Esophagus squamous epithelium (tissue), 5 donors: ENCODE measurements at regions not wholly inside any gene's neighbourhood (a gene's known extent, or its start where the extent isn't known, plus 50 kb on each side); places are given as distances from the start of the nearest gene placed in this dataset.
A peak's percentile ranks its signal among the peaks of the same experiment; 100 is the strongest.
"Not testable (repeated sequence)": the region's sequence is repeated elsewhere in the genome, so short reads cannot be mapped to it uniquely, and the experiment has no call there.

Source experiments
- DNase-seq: peaks from one replicate; lab custom pipeline; 2025; lab: John Stamatoyannopoulos, UW
- H3K27ac ChIP-seq, 4 donors: fragments of 200-600 bp; sonication (generic); one replicate each; pipeline ENCODE4 v1.5.1; 2016 to 2019; ENCODE audit warnings: mild to moderate bottlenecking in 1 of 4
- H3K27me3 ChIP-seq, 4 donors: fragments of 200-600 bp; sonication (generic); 1 replicate in 3 of 4; 2 replicates in 1 of 4; pipeline versions ENCODE4 v1.5.1 to v1.6.0; 2017 to 2021; ENCODE audit warnings: antibody characterized with exemption in 1 of 4
- H3K36me3 ChIP-seq, 3 donors: fragments of 200-600 bp; sonication (generic); one replicate each; pipeline ENCODE4 v1.5.1; 2016 to 2019
- H3K4me1 ChIP-seq, 3 donors: fragments of 200-600 bp; sonication (generic); one replicate each; pipeline ENCODE4 v1.5.1; 2017 to 2019
- H3K4me3 ChIP-seq, 4 donors: fragments of 200-600 bp; sonication (generic); 1 replicate in 3 of 4; 2 replicates in 1 of 4; pipeline ENCODE4 v1.5.1; 2016 to 2019; ENCODE audit warnings: mild to moderate bottlenecking in 2 of 4, moderate library complexity in 1 of 4
- H3K9me3 ChIP-seq, 3 donors: fragments of 200-600 bp; sonication (generic); one replicate each; pipeline ENCODE4 v1.5.1; 2016 to 2019
- POLR2A ChIP-seq, 4 donors: fragments of 450-650 bp; IDR thresholded peaks; one replicate each; pipeline ENCODE4 v1.6.1; 2017; ENCODE audit warnings: antibody characterized with exemption in 4 of 4, mild to moderate bottlenecking in 4 of 4, moderate library complexity in 3 of 4
- WGBS, 2 donors: methylation state at CpG; one replicate each; pipeline ENCODE4 v1.1.5; 2018; 5-methylcytosine and 5-hydroxymethylcytosine counted together
- intact Hi-C: fragments of 100-400 bp; cut with DNase I; formaldehyde crosslinking; loops from one replicate; pipeline ENCODE4 v1.15.0; 2022
- TF ChIP-seq, protein P1 (sequence below), 6 experiments: fragments of 450-650 bp in 4 of 6; fragments of 200-600 bp in 2 of 6; sonication (generic) in 2 of 6; IDR thresholded peaks; one replicate each; pipeline ENCODE4 v1.5.1; 2016 to 2019; ENCODE audit warnings: antibody characterized with exemption in 6 of 6, mild to moderate bottlenecking in 4 of 6, moderate library complexity in 4 of 6
- donor health status: DM: yes; HTN: yes; CAD: no.

DNA sequence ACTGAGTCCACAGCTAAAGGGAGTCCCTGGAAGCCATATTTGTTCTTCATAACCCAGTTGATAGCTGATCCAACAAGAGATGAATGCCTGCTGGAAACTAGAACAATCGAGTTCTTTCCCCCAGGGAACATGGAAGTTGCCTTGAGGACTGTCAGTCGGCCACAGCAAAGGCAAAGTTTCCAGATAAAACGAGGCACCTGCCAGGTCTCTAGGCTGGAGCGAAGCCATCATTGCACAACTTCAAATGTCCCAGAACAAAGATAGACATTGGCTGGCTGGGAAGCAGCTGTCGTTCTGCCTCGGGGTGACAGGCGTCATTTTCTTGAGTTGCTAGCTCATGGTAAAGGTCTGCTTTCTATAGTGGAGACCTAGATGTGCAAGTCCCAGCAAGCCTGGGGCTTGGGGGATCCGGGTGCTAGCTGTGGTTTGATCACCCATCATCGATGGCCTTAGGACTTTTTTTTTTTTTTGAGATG lies 184.4 kb upstream of the ZNF217 start:
- intact Hi-C loops, result no loop called here
- DNase-seq, result no peak
- Histone ChIP-seq H3K36me3 (no peaks in the 10 kb centered on the region), H3K27me3 (no peaks in the 10 kb centered on the region), H3K27ac (no peak overlapping the region), H3K4me1 (peaks cover 0 to 23% (median 12%) of the 10 kb centered on the region in 3 donors), H3K9me3 (no peaks in the 10 kb centered on the region), H3K4me3 (no peak overlapping the region)
- no peak for TF ChIP-seq POLR2A (IDR thresholded peaks at IDR 0.05)
- TF ChIP-seq, protein P1, sequence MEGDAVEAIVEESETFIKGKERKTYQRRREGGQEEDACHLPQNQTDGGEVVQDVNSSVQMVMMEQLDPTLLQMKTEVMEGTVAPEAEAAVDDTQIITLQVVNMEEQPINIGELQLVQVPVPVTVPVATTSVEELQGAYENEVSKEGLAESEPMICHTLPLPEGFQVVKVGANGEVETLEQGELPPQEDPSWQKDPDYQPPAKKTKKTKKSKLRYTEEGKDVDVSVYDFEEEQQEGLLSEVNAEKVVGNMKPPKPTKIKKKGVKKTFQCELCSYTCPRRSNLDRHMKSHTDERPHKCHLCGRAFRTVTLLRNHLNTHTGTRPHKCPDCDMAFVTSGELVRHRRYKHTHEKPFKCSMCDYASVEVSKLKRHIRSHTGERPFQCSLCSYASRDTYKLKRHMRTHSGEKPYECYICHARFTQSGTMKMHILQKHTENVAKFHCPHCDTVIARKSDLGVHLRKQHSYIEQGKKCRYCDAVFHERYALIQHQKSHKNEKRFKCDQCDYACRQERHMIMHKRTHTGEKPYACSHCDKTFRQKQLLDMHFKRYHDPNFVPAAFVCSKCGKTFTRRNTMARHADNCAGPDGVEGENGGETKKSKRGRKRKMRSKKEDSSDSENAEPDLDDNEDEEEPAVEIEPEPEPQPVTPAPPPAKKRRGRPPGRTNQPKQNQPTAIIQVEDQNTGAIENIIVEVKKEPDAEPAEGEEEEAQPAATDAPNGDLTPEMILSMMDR (IDR thresholded peaks at IDR 0.05), result no peak
- 58 to 69% methylated on average over 7 to 8 of the region's 9 CpGs for WGBS, 2 donors

DNA sequence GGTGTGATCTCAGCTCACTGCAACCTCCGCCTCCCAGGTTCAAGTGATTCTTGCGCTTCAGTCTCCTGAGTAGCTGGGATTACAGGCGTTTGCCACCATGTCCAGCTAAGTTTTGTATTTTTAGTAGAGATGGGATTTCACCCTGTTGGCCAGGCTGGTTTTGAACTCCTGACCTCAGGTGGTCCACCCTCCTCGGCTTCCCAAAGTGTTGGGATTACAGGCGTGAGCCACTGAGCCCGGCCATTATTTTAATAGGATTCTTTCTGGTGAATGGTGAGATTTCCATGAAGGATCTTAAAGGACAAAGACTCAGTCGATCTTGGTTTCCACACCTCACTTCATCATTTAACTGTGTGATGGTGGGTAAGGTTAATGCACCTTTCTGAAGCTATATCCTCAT lies 183.8 kb upstream of the ZNF217 start:
- not testable (repeated sequence) for DNase-seq
- WGBS, 2 donors, result 83 to 90% methylated on average over 7 of the region's 7 CpGs

DNA sequence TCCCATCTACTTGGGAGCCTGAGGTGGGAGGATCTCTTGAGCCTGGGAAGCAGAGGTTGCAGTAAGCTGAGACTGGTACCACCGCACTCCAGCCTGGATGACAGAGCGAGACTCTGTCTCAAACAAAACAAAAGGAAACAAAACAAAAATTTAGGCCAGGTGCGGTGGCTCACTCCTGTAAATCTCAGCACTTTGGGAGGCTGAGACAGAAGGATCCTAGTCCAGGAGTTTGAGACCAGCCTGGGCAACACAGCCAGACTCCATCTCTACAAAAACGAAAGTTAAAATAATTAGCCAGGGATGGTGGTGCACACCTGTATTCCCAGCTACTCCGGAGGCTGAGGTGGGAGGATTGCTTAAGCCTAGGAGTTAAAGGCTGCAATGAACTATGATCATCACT lies 183.2 kb upstream of the ZNF217 start:
- H3K4me3 ChIP-seq, result no peak overlapping the region
- no peak for DNase-seq
- peaks cover 0 to 25% (median 14%) of the 10 kb centered on the region in 3 donors for H3K4me1 ChIP-seq
- no peak for TF ChIP-seq POLR2A (IDR thresholded peaks at IDR 0.05)
- TF ChIP-seq, protein P1 (IDR thresholded peaks at IDR 0.05), result no peak
- H3K9me3 ChIP-seq, result no peaks in the 10 kb centered on the region
- intact Hi-C loops, result no loop called here
- no peaks in the 10 kb centered on the region for H3K27me3 ChIP-seq
- 75 to 96% methylated on average over 4 to 5 of the region's 5 CpGs for WGBS, 2 donors
- no peaks in the 10 kb centered on the region for H3K36me3 ChIP-seq
- no peak overlapping the region for H3K27ac ChIP-seq

More for the DNA sequence above, 183.8 kb upstream of the ZNF217 start:
- H3K9me3 ChIP-seq, H3K36me3 ChIP-seq, H3K4me3 ChIP-seq, H3K27ac ChIP-seq, H3K27me3 ChIP-seq, intact Hi-C loops: not testable (repeated sequence)
- H3K4me1 ChIP-seq, result peaks cover 0 to 25% (median 14%) of the 10 kb centered on the region in 3 donors

DNA sequence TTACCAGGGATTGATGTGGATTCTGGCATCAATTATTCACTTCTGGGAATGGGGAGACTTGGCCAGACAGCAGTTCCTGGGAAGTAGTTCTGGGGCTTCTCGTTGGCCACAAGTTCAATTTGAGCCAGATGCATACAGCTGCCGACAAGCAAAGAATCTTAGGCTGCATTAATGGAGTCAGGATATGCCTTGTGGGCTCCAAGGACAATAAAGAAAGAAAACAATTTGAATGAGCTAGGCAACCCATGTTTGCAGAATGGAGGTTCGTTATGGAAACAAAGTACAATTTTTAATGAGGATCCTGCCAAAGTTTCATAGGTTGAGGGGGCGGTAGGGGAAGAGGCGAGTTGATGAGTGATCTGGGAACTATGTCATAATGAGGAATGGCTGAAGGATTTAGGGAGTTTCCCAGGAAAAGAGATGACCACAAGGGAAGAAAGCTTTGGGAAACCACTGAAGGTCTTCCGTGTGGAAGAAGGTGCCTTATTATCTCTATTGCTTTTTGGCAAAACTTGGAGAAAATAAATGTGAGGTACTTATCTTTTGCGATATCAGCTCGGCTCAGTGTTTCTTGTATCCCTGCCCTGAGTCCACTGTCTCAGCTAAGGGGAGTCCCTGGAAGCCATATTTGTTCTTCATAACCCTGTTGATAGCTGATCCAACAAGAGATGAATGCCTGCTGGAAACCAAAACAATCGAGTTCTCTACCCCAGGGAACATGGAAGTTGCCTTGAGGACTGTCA lies 181.0 kb upstream of the ZNF217 start:
- no peak overlapping the region for H3K4me3 ChIP-seq
- no peaks in the 10 kb centered on the region for H3K36me3 ChIP-seq
- H3K27me3 ChIP-seq, result no peaks in the 10 kb centered on the region
- no peak for DNase-seq
- peak overlapping the region in 2 of 4 donors; percentile 33 to 54 for H3K27ac ChIP-seq
- no peaks in the 10 kb centered on the region for H3K9me3 ChIP-seq
- H3K4me1 ChIP-seq, result peaks cover 0 to 25% (median 14%) of the 10 kb centered on the region in 3 donors
- TF ChIP-seq POLR2A (IDR thresholded peaks at IDR 0.05), result no peak
- TF ChIP-seq, protein P1 (IDR thresholded peaks at IDR 0.05), result no peak
- 48 to 54% methylated on average over 9 of the region's 9 CpGs for WGBS, 2 donors
- intact Hi-C loops, result no loop called here

DNA sequence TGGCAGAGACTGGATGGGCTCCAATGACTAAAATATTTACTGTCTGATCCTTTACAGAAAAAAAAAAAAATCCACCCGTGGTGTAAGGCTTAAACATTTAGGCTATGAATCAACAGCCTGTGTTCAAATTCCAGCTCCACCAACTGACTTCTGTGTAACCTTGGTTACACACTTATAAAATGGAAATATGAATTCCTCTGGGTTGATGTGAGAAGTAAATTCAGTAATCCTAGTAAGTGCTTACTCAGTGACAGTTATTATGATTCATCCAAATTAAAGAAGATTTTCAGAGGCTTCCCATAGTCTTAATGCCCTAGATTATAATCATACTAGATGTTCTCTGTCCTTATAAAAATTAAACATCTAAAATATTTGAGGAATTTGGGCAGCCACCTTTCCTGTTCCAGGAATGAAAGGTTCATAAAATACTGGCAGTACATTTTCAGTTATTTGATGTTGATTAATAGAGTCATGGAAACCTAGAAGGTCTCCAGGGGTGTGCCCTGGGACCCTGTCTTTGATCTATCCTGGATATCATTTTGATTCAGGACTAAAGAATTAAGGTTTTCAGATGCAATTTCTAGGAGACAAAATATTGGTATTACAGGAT lies 180.3 kb upstream of the ZNF217 start:
- H3K36me3 ChIP-seq, result no peaks in the 10 kb centered on the region
- H3K27ac ChIP-seq, result peak overlapping the region in 3 of 4 donors; percentile 14 to 54 (median 33)
- WGBS, 2 donors, result 10% methylated on average over 1 of the region's 1 CpG
- no peaks in the 10 kb centered on the region for H3K27me3 ChIP-seq
- TF ChIP-seq POLR2A (IDR thresholded peaks at IDR 0.05), result no peak
- TF ChIP-seq, protein P1 (IDR thresholded peaks at IDR 0.05), result no peak
- no peak overlapping the region for H3K4me3 ChIP-seq
- peaks cover 0 to 25% (median 14%) of the 10 kb centered on the region in 3 donors for H3K4me1 ChIP-seq
- intact Hi-C loops, result no loop called here
- DNase-seq, result no peak
- no peaks in the 10 kb centered on the region for H3K9me3 ChIP-seq

DNA sequence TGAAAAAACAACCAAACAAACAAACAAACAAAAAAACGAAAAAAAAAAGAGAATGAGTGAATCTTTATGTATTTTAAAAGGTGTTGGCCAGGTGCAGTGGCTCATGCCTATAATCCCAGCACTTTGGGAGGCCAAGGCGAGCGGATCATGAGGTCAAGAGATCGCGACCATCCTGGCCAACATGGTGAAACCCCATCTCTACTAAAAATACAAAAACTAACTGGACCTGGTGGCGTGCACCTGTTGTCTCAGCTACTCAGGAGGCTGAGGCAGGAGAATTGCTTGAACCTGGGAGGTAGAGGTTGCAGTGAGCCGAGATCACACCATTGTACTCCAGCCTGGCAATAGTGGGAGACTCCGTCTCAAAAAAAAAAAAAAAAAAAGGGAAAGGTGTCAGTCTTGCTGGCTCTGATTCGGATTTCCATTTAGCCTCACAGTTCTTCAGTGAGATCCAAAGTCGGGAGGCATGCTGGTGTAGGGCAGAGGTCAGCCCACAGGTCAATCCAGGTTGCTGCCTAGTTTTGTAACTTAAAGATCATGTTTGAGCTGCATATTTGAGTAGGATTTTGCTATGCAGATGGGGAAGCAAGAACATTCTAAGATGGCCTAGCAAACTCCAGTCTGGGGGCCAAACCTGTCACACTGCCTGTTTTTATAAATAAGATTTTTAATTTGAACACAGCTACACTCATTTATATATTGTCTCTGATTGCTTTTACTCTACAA lies 179.6 kb upstream of the ZNF217 start:
- H3K27ac ChIP-seq, result peak overlapping the region in 3 of 4 donors; percentile 14 to 33 (median 20)
- DNase-seq, result not testable (repeated sequence)
- WGBS, 2 donors, result 77 to 79% methylated on average over 10 of the region's 10 CpGs

More for the DNA sequence above, 179.6 kb upstream of the ZNF217 start:
- H3K4me3 ChIP-seq, intact Hi-C loops, H3K36me3 ChIP-seq, H3K27me3 ChIP-seq, H3K9me3 ChIP-seq: not testable (repeated sequence)
- H3K4me1 ChIP-seq, result peaks cover 0 to 25% (median 14%) of the 10 kb centered on the region in 3 donors
